MM.1S (cell line): ENCODE measurements at regions not wholly inside any gene's neighbourhood (a gene's known extent, or its start where the extent isn't known, plus 50 kb on each side); places are given as distances from the start of the nearest gene placed in this dataset.

Experiments used
- CTCF ChIP-seq: fragments of 300-600 bp; sonication (generic); IDR thresholded peaks from 2 replicates; pipeline ENCODE4 v1.5.1; 2016; ENCODE audit warnings: antibody characterized with exemption, low read length, mixed read lengths
- EZH2 ChIP-seq: fragments of 300-600 bp; sonication (generic); optimal IDR thresholded peaks from 2 replicates; pipeline ENCODE3; 2017; ENCODE audit warnings: low read depth, mild to moderate bottlenecking, antibody characterized with exemption, low read length, mixed read lengths
- EZH2phosphoT487 ChIP-seq: fragments of 300-600 bp; sonication (generic); IDR thresholded peaks from 2 replicates; pipeline ENCODE4 v1.6.1; 2018; ENCODE audit warnings: antibody characterized with exemption, low read length

- no peak for TF ChIP-seq CTCF
- TF ChIP-seq EZH2, result no peak
- TF ChIP-seq EZH2phosphoT487, result no peak
Observed at GRCh38 chr1:56135069-56135863, 444.1 kb downstream of the PLPP3 start.
